ENCODE measurements at regions not wholly inside any gene's neighbourhood (a gene's known extent, or its start where the extent isn't known, plus 50 kb on each side); places are given as distances from the start of the nearest gene placed in this dataset.
"Not testable (repeated sequence)": the region's sequence is repeated elsewhere in the genome, so short reads cannot be mapped to it uniquely, and the experiment has no call there.

DNA sequence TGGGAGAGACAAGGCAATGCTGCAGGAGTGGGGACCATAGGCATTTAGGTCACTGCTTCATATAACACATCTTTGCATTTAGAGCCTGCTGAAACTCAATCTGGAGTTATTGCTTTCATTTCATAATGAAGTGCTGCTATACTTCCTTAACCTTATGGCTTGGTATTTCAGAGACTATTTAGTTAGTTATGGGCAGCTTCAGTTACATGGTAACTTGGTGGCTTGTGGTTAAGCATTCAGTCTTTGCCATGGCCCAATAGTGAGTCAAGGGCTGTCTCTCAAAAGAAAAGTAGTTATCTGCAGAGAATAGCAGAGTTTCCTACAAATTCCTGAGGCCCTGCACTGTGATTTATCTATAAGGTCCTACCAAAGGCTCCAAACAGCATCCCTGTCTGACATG, 271.6 kb downstream of the ZFY start:
- POLR2A ChIA-PET (ENCODE audit: partially characterized antibody); H4K20me1 ChIP-seq (replicated peaks in 1 of 2; ENCODE audit: control insufficient read depth in 1 of 2, insufficient read depth in 2 of 2, low read length in 2 of 2); CTCF ChIA-PET (ENCODE audit: partially characterized antibody): not testable (repeated sequence)

DNA sequence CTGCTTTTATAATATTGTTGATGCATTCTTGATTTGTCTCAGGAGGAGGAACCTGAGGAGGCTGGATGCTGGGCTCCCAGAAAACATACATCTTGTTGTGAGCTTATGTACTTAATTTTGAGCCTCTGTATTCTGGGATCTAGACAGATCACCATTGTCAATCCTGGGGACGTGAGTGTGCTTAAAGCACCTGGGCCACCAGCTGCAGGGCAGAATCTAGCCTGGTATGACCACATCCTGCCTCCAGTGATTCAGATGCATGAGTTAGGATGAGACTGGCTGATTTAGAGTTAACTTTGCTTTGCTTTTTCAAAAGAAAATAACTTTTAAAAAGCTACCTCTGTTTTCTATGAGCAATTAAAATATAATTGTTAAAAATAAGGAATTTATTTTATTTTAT, 278.0 kb downstream of the ZFY start:
- H3K4me3 ChIP-seq (ENCODE audit: extremely low read depth in 1 of 4, insufficient read depth in 2 of 4, low read depth in 3 of 4, low read length in 4 of 4); H4K8ac ChIP-seq (ENCODE audit: extremely low read depth, insufficient read depth, low read length); H3K23me2 ChIP-seq (ENCODE audit: low read depth, low read length); H4K91ac ChIP-seq (replicated peaks; ENCODE audit: insufficient read length, low read length); CTCF ChIA-PET (ENCODE audit: partially characterized antibody); H3K18ac ChIP-seq (ENCODE audit: extremely low read depth, low read length); POLR2A ChIA-PET (ENCODE audit: partially characterized antibody); H3K9me3 ChIP-seq (ENCODE audit: insufficient read depth in 2 of 2, low read depth in 1 of 2, low read length in 1 of 2); H2BK5ac ChIP-seq (ENCODE audit: low read depth, low read length); H3K36me3 ChIP-seq (ENCODE audit: control insufficient read depth in 2 of 4, insufficient read depth in 4 of 4, low read length in 3 of 4); H3K79me1 ChIP-seq (ENCODE audit: low read depth, low read length); H2AFZ ChIP-seq (ENCODE audit: low read length); H2BK15ac ChIP-seq (ENCODE audit: low read length); H2BK12ac ChIP-seq (ENCODE audit: low read depth, low read length); H2BK120ac ChIP-seq (replicated peaks; ENCODE audit: low read depth, low read length); H3K14ac ChIP-seq (ENCODE audit: insufficient read length); H3K9ac ChIP-seq (replicated peaks in 1 of 4; ENCODE audit: extremely low read depth in 1 of 4, low read depth in 3 of 4, low read length in 3 of 4); H3K4ac ChIP-seq (replicated peaks; ENCODE audit: insufficient read length, low read depth, low read length); H3K27ac ChIP-seq (ENCODE audit: low read depth, low read length); H3K4me1 ChIP-seq (replicated peaks in 1 of 4; ENCODE audit: control insufficient read depth in 3 of 4, insufficient read depth in 4 of 4, low read length in 3 of 4); H4K5ac ChIP-seq (ENCODE audit: insufficient read length, low read depth, low read length); H3K23ac ChIP-seq (ENCODE audit: insufficient read length); H2BK20ac ChIP-seq (ENCODE audit: low read length); H3K56ac ChIP-seq (replicated peaks; ENCODE audit: insufficient read length, low read depth, low read length); H4K20me1 ChIP-seq (replicated peaks in 1 of 2; ENCODE audit: control insufficient read depth in 1 of 2, insufficient read depth in 2 of 2, low read length in 2 of 2); H3K4me2 ChIP-seq (ENCODE audit: insufficient read depth in 1 of 2, low read depth in 2 of 2, low read length in 2 of 2); DNase-seq (ENCODE audit: low read depth in 1 of 2, low spot score in 2 of 2); H2AK5ac ChIP-seq (ENCODE audit: low read depth, low read length); H3K79me2 ChIP-seq (ENCODE audit: control insufficient read depth in 1 of 2, insufficient read depth in 2 of 2, low read length in 2 of 2); H3K27me3 ChIP-seq (replicated peaks in 1 of 4; ENCODE audit: control insufficient read depth in 3 of 4, extremely low read depth in 1 of 4, insufficient read depth in 3 of 4, low read length in 3 of 4): not testable (repeated sequence)
- 88% methylated on average over 1 of the region's 1 CpG; no CpG with 5 or more reads in 1 of the 2 experiments for WGBS, 2 experiments (ENCODE audit: extremely low coverage in 1 of 2, insufficient coverage in 1 of 2, insufficient read length in 1 of 2, insufficient replicate concordance in 2 of 2, low coverage in 1 of 2, low lambda C conversion rate in 2 of 2, missing lambda C conversion rate in 1 of 2)
- peak; percentile 36 for FAIRE-seq

More for the DNA sequence above, 271.6 kb downstream of the ZFY start:
- H2AK5ac ChIP-seq (ENCODE audit: low read depth, low read length); H3K14ac ChIP-seq (ENCODE audit: insufficient read length); FAIRE-seq; H4K8ac ChIP-seq (ENCODE audit: extremely low read depth, insufficient read depth, low read length); H3K56ac ChIP-seq (replicated peaks; ENCODE audit: insufficient read length, low read depth, low read length); H4K91ac ChIP-seq (replicated peaks; ENCODE audit: insufficient read length, low read length); DNase-seq (ENCODE audit: low read depth in 1 of 2, low spot score in 2 of 2); H3K23ac ChIP-seq (ENCODE audit: insufficient read length); H3K36me3 ChIP-seq (ENCODE audit: control insufficient read depth in 2 of 4, insufficient read depth in 4 of 4, low read length in 3 of 4); H3K4me1 ChIP-seq (replicated peaks in 1 of 4; ENCODE audit: control insufficient read depth in 3 of 4, insufficient read depth in 4 of 4, low read length in 3 of 4); H4K5ac ChIP-seq (ENCODE audit: insufficient read length, low read depth, low read length); H3K79me2 ChIP-seq (ENCODE audit: control insufficient read depth in 1 of 2, insufficient read depth in 2 of 2, low read length in 2 of 2); H3K18ac ChIP-seq (ENCODE audit: extremely low read depth, low read length); H2AFZ ChIP-seq (ENCODE audit: low read length); H3K79me1 ChIP-seq (ENCODE audit: low read depth, low read length); H3K4me3 ChIP-seq (ENCODE audit: extremely low read depth in 1 of 4, insufficient read depth in 2 of 4, low read depth in 3 of 4, low read length in 4 of 4); H2BK15ac ChIP-seq (ENCODE audit: low read length); H2BK20ac ChIP-seq (ENCODE audit: low read length); H3K4me2 ChIP-seq (ENCODE audit: insufficient read depth in 1 of 2, low read depth in 2 of 2, low read length in 2 of 2); H3K9me3 ChIP-seq (ENCODE audit: insufficient read depth in 2 of 2, low read depth in 1 of 2, low read length in 1 of 2); H3K27me3 ChIP-seq (replicated peaks in 1 of 4; ENCODE audit: control insufficient read depth in 3 of 4, extremely low read depth in 1 of 4, insufficient read depth in 3 of 4, low read length in 3 of 4); H2BK5ac ChIP-seq (ENCODE audit: low read depth, low read length); H3K9ac ChIP-seq (replicated peaks in 1 of 4; ENCODE audit: extremely low read depth in 1 of 4, low read depth in 3 of 4, low read length in 3 of 4); H2BK12ac ChIP-seq (ENCODE audit: low read depth, low read length); H3K27ac ChIP-seq (ENCODE audit: low read depth, low read length); H2BK120ac ChIP-seq (replicated peaks; ENCODE audit: low read depth, low read length); H3K4ac ChIP-seq (replicated peaks; ENCODE audit: insufficient read length, low read depth, low read length); H3K23me2 ChIP-seq (ENCODE audit: low read depth, low read length): not testable (repeated sequence)

All from H1 (cell line).